B cell (primary cell): ENCODE measurements at regions not wholly inside any gene's neighbourhood (a gene's known extent, or its start where the extent isn't known, plus 50 kb on each side); places are given as distances from the start of the nearest gene placed in this dataset.

Experiments
- ATAC-seq: fragments of 200-7000 bp; cut with Tn5 transposase; one replicate; pipeline ENCODE4 v1.10.0; 2021; ENCODE audit warnings: low read depth, mild to moderate bottlenecking, moderate number of reproducible peaks, moderate library complexity
- CTCF ChIA-PET: fragments of 350-600 bp; sonication (Branson Sonifier 250); formaldehyde crosslinking; loops from one replicate; lab custom pipeline; 2021; ENCODE audit warnings: antibody characterized with exemption, inconsistent platforms; lab: Charles Lee
- POLR2A ChIA-PET: fragments of 350-600 bp; sonication (Branson Sonifier 250); formaldehyde crosslinking; loops from one replicate; lab custom pipeline; 2021; ENCODE audit warnings: antibody characterized with exemption; lab: Charles Lee
- DNase-seq: peaks from one replicate; pipeline ENCODE4 v3.0.0; 2013
- H2AFZ ChIP-seq: 2 replicates; pipeline ENCODE4 v1.6.1; 2012; ENCODE audit warnings: mild to moderate bottlenecking, low read depth, low read length; ENCODE audit not compliant: insufficient read depth, poor library complexity, severe bottlenecking
- H3K27ac ChIP-seq, 2 donors: 1 replicate in 1 of 2; 2 replicates in 1 of 2; pipeline ENCODE4 v1.5.1; 2012 to 2013; ENCODE audit warnings: low read length in 2 of 2, mild to moderate bottlenecking in 2 of 2, moderate library complexity in 1 of 2
- H3K27me3 ChIP-seq, 4 experiments: fragments of 200-600 bp in 1 of 4; sonication (generic) in 1 of 4; replicated peaks in 1 of 4; 1 replicate in 2 of 4; 2 replicates in 2 of 4; pipeline versions ENCODE4 v1.6.1 to v1.7.0; 2013 to 2016; ENCODE audit warnings: low read length in 3 of 4, mild to moderate bottlenecking in 2 of 4, mixed read lengths in 1 of 4, moderate library complexity in 1 of 4; ENCODE audit not compliant: insufficient read depth in 4 of 4, control insufficient read depth in 3 of 4; ENCODE audit errors: control extremely low read depth in 1 of 4
- H3K36me3 ChIP-seq, 2 experiments: replicated peaks in 1 of 2; 1 replicate in 1 of 2; 2 replicates in 1 of 2; pipeline versions ENCODE4 v1.6.1 to v1.7.1; 2013; ENCODE audit warnings: low read length in 1 of 2; ENCODE audit not compliant: insufficient read depth in 2 of 2, control insufficient read depth in 1 of 2; ENCODE audit errors: control extremely low read depth in 1 of 2, extremely low read depth in 1 of 2
- H3K4me1 ChIP-seq, 2 donors: fragments of 200-600 bp in 1 of 2; sonication (generic) in 1 of 2; 1 replicate in 1 of 2; 2 replicates in 1 of 2; pipeline versions ENCODE4 v1.5.1 to v1.6.1; 2013 to 2017; ENCODE audit warnings: low read length in 2 of 2; ENCODE audit not compliant: control insufficient read depth in 2 of 2, insufficient read depth in 2 of 2
- H3K4me2 ChIP-seq: replicated peaks from 2 replicates; pipeline ENCODE3; 2012; ENCODE audit warnings: mild to moderate bottlenecking, low read depth, low read length; ENCODE audit not compliant: poor library complexity, severe bottlenecking
- H3K4me3 ChIP-seq, 5 experiments: fragments of 200-600 bp in 1 of 5; sonication (generic) in 1 of 5; 1 replicate in 3 of 5; 2 replicates in 2 of 5; pipeline versions ENCODE4 v1.5.1 to v1.7.0; 2011 to 2016; ENCODE audit warnings: low read length in 4 of 5, mild to moderate bottlenecking in 4 of 5, low read depth in 2 of 5, control low read depth in 1 of 5, moderate library complexity in 1 of 5; ENCODE audit not compliant: insufficient read depth in 1 of 5; ENCODE audit errors: control extremely low read depth in 1 of 5, extremely low read depth in 1 of 5
- H3K79me2 ChIP-seq: fragments of 200-600 bp; sonication (generic); one replicate; pipeline ENCODE4 v1.6.0; 2016; ENCODE audit warnings: low read length; ENCODE audit not compliant: control insufficient read depth, insufficient read depth
- H3K9ac ChIP-seq: fragments of 200-600 bp; sonication (generic); 2 replicates; pipeline ENCODE4 v1.6.1; 2017; ENCODE audit warnings: mild to moderate bottlenecking, low read length, moderate library complexity
- H3K9me3 ChIP-seq, 3 donors: one replicate each; pipeline versions ENCODE4 v1.6.1 to v1.7.1; 2013; ENCODE audit warnings: low read length in 2 of 3; ENCODE audit not compliant: control insufficient read depth in 2 of 3, insufficient read depth in 1 of 3; ENCODE audit errors: control extremely low read depth in 1 of 3
- H4K20me1 ChIP-seq: 2 replicates; pipeline ENCODE4 v1.6.0; 2012; ENCODE audit warnings: mild to moderate bottlenecking, low read length; ENCODE audit not compliant: insufficient read depth, control insufficient read depth, poor library complexity, severe bottlenecking
- H3K27ac Mint-ChIP-seq: one replicate; pipeline ENCODE4 v1.8.0; 2021; ENCODE audit warnings: mixed read lengths
- H3K27me3 Mint-ChIP-seq: one replicate; pipeline ENCODE4 v1.8.0; 2021; ENCODE audit warnings: mixed read lengths
- H3K4me1 Mint-ChIP-seq: one replicate; pipeline ENCODE4 v1.8.0; 2021; ENCODE audit warnings: mixed read lengths
- H3K4me3 Mint-ChIP-seq: one replicate; pipeline ENCODE4 v1.8.0; 2021; ENCODE audit warnings: mixed read lengths
- H3K9me3 Mint-ChIP-seq: one replicate; pipeline ENCODE4 v1.8.0; 2022; ENCODE audit warnings: mixed read lengths; ENCODE audit not compliant: insufficient read depth
- EZH2 ChIP-seq: IDR thresholded peaks from 2 replicates; pipeline ENCODE4 v1.6.1; 2012; ENCODE audit warnings: borderline replicate concordance, low read depth, mild to moderate bottlenecking, moderate library complexity, low read length; ENCODE audit not compliant: insufficient read depth, poor library complexity, severe bottlenecking
- WGBS: methylation state at CpG from one replicate; pipeline ENCODE4 v1.1.5; 2013; ENCODE audit warnings: missing lambda C conversion rate; ENCODE audit not compliant: insufficient coverage; 5-methylcytosine and 5-hydroxymethylcytosine counted together
- intact Hi-C: fragments of 100-400 bp; cut with micrococcal nuclease; formaldehyde crosslinking; loops from one replicate; pipeline ENCODE4 v1.10.0; 2022
- TF ChIP-seq, protein P1 (sequence below): fragments of 200-600 bp; IDR thresholded peaks from one replicate; pipeline ENCODE4 v1.8.0; 2022; ENCODE audit warnings: antibody characterized with exemption, mild to moderate bottlenecking

DNA sequence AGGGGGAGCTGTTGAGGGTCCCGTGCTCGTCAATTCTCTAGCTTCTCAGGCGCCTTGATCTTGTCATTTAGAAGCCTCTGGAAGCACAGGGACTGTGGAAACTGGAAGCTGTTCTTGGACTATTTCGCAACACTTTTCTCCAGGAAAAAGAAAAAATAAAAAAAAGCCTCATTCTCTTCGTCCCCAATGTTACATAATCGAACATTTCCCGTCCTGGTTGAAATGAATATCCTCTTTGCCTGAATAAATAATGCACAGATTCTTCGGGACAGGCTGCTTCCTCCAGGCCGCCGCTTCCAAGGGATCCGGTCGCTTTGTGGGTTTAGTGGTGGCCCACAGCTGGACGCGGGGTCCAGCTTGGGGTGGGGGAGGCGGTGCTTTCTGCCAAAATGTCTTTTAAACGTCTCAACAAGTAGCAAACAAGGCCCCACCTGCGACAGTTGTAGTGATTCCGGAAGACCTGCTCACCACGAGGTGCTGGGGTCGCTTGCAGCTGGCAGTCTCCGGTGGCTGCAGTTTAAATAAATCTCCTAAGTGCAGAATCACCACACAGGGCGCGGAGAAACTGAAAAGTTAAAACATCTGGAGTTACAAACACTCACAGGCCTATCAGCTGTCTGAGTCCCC is 125.9 kb upstream of the ESR1 start:
- no peaks in the 10 kb centered on the region for H3K27me3 Mint-ChIP-seq
- Histone ChIP-seq H3K4me2 (peak overlapping the region; percentile 69), H3K9ac (peak overlapping the region; percentile 43), H3K79me2 (no peaks in the 10 kb centered on the region), H4K20me1 (no peaks in the 10 kb centered on the region), H3K9me3 (no peaks in the 10 kb centered on the region), H3K4me1 (peaks cover 5 to 10% of the 10 kb centered on the region in 2 donors), H3K27me3 (peaks cover 0 to 3% (median 0%) of the 10 kb centered on the region in 4 experiments), H3K27ac (no peak overlapping the region), H3K4me3 (peak overlapping the region in 3 of 5 experiments; percentile 0 to 33 (median 18)), H3K36me3 (no peaks in the 10 kb centered on the region), H2AFZ (peak overlapping the region; percentile 74)
- intact Hi-C loops = no loop called here
- peak overlapping the region; percentile 58 for H3K4me3 Mint-ChIP-seq
- WGBS = 10% methylated on average over 14 of the region's 23 CpGs
- ChIA-PET CTCF (interaction anchor here (0.8 to 1.6 kb wide), 4 partner anchors 84 to 477 kb away, joined by 3 to 4 read pairs (median 4); no protein-coding TSS in a partner anchor), POLR2A (interaction anchor here (0.6 to 0.7 kb wide), 2 partner anchors 8 to 19 kb away, joined by 4 to 11 read pairs; no protein-coding TSS in a partner anchor)
- H3K27ac Mint-ChIP-seq = no peak overlapping the region
- TF ChIP-seq EZH2 = no peak
- TF ChIP-seq, protein P1, sequence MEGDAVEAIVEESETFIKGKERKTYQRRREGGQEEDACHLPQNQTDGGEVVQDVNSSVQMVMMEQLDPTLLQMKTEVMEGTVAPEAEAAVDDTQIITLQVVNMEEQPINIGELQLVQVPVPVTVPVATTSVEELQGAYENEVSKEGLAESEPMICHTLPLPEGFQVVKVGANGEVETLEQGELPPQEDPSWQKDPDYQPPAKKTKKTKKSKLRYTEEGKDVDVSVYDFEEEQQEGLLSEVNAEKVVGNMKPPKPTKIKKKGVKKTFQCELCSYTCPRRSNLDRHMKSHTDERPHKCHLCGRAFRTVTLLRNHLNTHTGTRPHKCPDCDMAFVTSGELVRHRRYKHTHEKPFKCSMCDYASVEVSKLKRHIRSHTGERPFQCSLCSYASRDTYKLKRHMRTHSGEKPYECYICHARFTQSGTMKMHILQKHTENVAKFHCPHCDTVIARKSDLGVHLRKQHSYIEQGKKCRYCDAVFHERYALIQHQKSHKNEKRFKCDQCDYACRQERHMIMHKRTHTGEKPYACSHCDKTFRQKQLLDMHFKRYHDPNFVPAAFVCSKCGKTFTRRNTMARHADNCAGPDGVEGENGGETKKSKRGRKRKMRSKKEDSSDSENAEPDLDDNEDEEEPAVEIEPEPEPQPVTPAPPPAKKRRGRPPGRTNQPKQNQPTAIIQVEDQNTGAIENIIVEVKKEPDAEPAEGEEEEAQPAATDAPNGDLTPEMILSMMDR = no peak
- H3K9me3 Mint-ChIP-seq = no peaks in the 10 kb centered on the region
- ATAC-seq (peak; percentile 51), DNase-seq (peak; percentile 37)
- peaks cover 13% of the 10 kb centered on the region for H3K4me1 Mint-ChIP-seq

DNA sequence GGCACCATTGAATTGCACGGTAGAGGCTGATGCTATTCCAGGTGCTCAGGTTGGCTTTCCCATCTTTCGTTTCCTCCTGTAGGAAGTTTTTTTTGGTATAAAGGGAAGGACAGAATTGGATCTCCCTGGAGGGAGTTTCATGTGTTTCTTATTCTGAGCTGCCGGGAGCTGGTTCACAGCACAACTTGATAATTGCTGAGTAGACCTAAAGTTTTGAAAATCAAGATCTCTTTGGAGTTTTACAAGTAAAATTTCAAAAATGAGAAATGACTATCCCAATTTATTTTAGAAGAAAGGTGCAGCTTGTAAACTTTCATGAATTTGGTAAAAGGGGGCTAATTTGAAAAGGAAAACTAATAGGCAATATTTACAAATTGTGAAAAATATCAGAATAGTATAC is 125.2 kb upstream of the ESR1 start:
- H3K79me2 ChIP-seq = no peaks in the 10 kb centered on the region

More for the DNA sequence above, 125.2 kb upstream of the ESR1 start:
- H3K36me3 ChIP-seq = no peaks in the 10 kb centered on the region
- 67% methylated on average over 1 of the region's 3 CpGs for WGBS
- Mint-ChIP-seq H3K27ac (no peak overlapping the region), H3K27me3 (no peaks in the 10 kb centered on the region), H3K9me3 (no peaks in the 10 kb centered on the region), H3K4me3 (peak overlapping the region; percentile 58), H3K4me1 (peaks cover 13% of the 10 kb centered on the region)
- H3K4me3 ChIP-seq = no peak overlapping the region
- POLR2A ChIA-PET = no interaction called here
- ATAC-seq = no peak
- no peaks in the 10 kb centered on the region for H4K20me1 ChIP-seq
- H3K27ac ChIP-seq = no peak overlapping the region
- no peak overlapping the region for H3K4me2 ChIP-seq
- DNase-seq = no peak
- H3K4me1 ChIP-seq = peaks cover 5 to 10% of the 10 kb centered on the region in 2 donors
- no peak overlapping the region for H3K9ac ChIP-seq
- intact Hi-C loops = no loop called here
- no peaks in the 10 kb centered on the region for H3K9me3 ChIP-seq
- CTCF ChIA-PET = interaction anchor here (1.6 kb wide), 1 partner anchor 443 kb away, joined by 4 read pairs; no protein-coding TSS in a partner anchor
- TF ChIP-seq, protein P1 = no peak
- TF ChIP-seq EZH2 = no peak
- peaks cover 0 to 3% (median 0%) of the 10 kb centered on the region in 4 experiments for H3K27me3 ChIP-seq
- peak overlapping the region; percentile 74 for H2AFZ ChIP-seq
